ENCODE measurements at regions not wholly inside any gene's neighbourhood (a gene's known extent, or its start where the extent isn't known, plus 50 kb on each side); places are given as distances from the start of the nearest gene placed in this dataset.

DNA sequence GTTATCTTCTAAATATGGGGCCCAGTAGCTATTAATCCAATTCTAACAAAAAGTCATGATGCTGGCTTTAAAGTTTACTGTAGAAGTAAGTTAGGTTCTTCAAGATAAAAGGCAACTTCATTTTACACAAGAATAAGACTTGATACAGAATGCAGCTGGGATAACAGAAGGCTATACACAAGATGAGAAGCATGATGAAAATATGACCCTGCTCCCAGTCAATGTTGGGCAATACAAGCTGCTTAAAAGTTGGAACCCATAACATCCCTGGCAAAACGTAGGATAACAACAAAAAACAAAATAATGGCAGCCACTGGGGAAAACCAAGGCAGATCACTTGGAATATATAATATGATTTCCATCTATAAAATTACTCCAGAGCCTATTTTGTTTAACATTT lies 87.6 kb upstream of the RSPO3 start:
- DNase-seq (ENCODE audit: low read depth) (no peak), FAIRE-seq (no peak)
- Histone ChIP-seq H3K36me3 (ENCODE audit: control insufficient read depth, insufficient read depth, low read length) (no peaks in the 10 kb centered on the region), H3K4me3 (ENCODE audit: low read depth, low read length) (no peak overlapping the region), H3K27me3 (ENCODE audit: control insufficient read depth, insufficient read depth, low read length) (peaks cover 2% of the 10 kb centered on the region)
- TF ChIP-seq CTCF (IDR thresholded peaks at IDR 0.05; ENCODE audit: insufficient read depth, low read length, severe bottlenecking): no peak

DNA sequence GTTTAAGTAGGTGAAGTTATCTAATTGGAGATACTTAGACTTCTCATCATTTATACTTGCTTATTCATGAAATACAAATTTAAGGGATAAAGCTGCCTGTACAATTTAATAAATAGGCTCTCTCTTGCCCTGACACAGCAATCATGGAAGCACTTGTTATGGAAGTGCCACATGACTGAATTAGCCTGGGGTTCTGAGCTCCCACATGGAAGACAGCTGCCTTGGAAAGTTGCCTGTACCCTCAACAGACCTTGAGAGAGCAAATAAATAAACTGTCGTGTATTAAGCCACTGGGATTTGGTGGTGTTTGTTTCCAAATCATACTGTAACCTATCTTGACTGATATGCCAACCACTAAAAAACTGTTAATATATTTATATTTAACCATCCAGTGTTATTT lies 87.0 kb upstream of the RSPO3 start:
- no peak overlapping the region for H3K4me3 ChIP-seq (ENCODE audit: low read depth, low read length)
- H3K27me3 ChIP-seq (ENCODE audit: control insufficient read depth, insufficient read depth, low read length): peaks cover 2% of the 10 kb centered on the region
- no peaks in the 10 kb centered on the region for H3K36me3 ChIP-seq (ENCODE audit: control insufficient read depth, insufficient read depth, low read length)
- no peak for FAIRE-seq
- DNase-seq (ENCODE audit: low read depth): no peak
- no peak for TF ChIP-seq CTCF (IDR thresholded peaks at IDR 0.05; ENCODE audit: insufficient read depth, low read length, severe bottlenecking)

DNA sequence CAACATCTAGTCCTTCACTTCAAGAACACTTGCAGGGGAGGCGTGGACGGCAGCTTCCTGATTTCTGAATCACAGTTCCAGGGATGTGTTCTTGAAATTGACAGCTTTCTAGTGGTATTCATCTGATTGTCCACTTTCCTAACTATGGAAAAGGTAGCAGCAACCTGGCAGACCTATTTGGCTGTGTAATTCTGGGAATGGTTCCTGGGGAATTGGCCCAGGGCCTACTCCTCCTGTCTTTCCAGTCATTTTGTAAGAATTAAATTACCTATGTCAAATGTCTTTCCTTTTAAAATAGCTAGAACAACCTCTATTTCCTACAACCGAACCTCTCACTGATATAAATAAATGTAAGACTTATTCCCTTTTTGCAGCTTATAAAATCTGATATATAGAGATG lies 85.5 kb upstream of the RSPO3 start:
- Histone ChIP-seq H3K27me3 (ENCODE audit: control insufficient read depth, insufficient read depth, low read length) (peaks cover 2% of the 10 kb centered on the region), H3K4me3 (ENCODE audit: low read depth, low read length) (no peak overlapping the region), H3K36me3 (ENCODE audit: control insufficient read depth, insufficient read depth, low read length) (no peaks in the 10 kb centered on the region)
- DNase-seq (ENCODE audit: low read depth) (no peak), FAIRE-seq (no peak)
- TF ChIP-seq CTCF (IDR thresholded peaks at IDR 0.05; ENCODE audit: insufficient read depth, low read length, severe bottlenecking): no peak

GRCh38 chr6:127051571-127052260 lies 66.8 kb upstream of the RSPO3 start:
- no peak overlapping the region for H3K4me3 ChIP-seq (ENCODE audit: low read depth, low read length)
- no peaks in the 10 kb centered on the region for H3K36me3 ChIP-seq (ENCODE audit: control insufficient read depth, insufficient read depth, low read length)
- FAIRE-seq (no peak), DNase-seq (ENCODE audit: low read depth) (no peak)
- H3K27me3 ChIP-seq (ENCODE audit: control insufficient read depth, insufficient read depth, low read length): no peaks in the 10 kb centered on the region
- TF ChIP-seq CTCF (IDR thresholded peaks at IDR 0.05; ENCODE audit: insufficient read depth, low read length, severe bottlenecking): no peak

- FAIRE-seq: no peak
Measured at GRCh38 chr6:127053032-127053874, 65.2 kb upstream of the RSPO3 start.

More at GRCh38 chr6:127053032-127053874, 65.2 kb upstream of the RSPO3 start:
- DNase-seq (ENCODE audit: low read depth): peak; percentile 58
- TF ChIP-seq CTCF (IDR thresholded peaks at IDR 0.05; ENCODE audit: insufficient read depth, low read length, severe bottlenecking): no peak
- H3K36me3 ChIP-seq (ENCODE audit: control insufficient read depth, insufficient read depth, low read length): no peaks in the 10 kb centered on the region
- H3K4me3 ChIP-seq (ENCODE audit: low read depth, low read length): no peak overlapping the region
- H3K27me3 ChIP-seq (ENCODE audit: control insufficient read depth, insufficient read depth, low read length): no peaks in the 10 kb centered on the region

Measured in bronchial epithelial cell (primary cell).